ENCODE measurements at regions not wholly inside any gene's neighbourhood (a gene's known extent, or its start where the extent isn't known, plus 50 kb on each side); places are given as distances from the start of the nearest gene placed in this dataset.
"Not testable (repeated sequence)": the region's sequence is repeated elsewhere in the genome, so short reads cannot be mapped to it uniquely, and the experiment has no call there.

- no peak for ATAC-seq
- Mint-ChIP-seq H3K9me3 (peaks cover 3% of the 10 kb centered on the region), H3K4me3 (no peak overlapping the region), H3K36me3 (no peaks in the 10 kb centered on the region), H3K4me1 (ENCODE audit: low read depth in 2 of 2) (no peaks in the 10 kb centered on the region), H3K27me3 (no peaks in the 10 kb centered on the region), H3K27ac (no peak overlapping the region)
- DNase-seq (ENCODE audit: low spot score) = no peak
Observed at GRCh38 chr18:66226782-66227181, 377.1 kb downstream of the CDH19 start.

GRCh38 chr18:66223317-66223716 is 380.6 kb downstream of the CDH19 start:
- H3K27me3 Mint-ChIP-seq; H3K27ac Mint-ChIP-seq; DNase-seq (ENCODE audit: low spot score); H3K4me3 Mint-ChIP-seq; H3K36me3 Mint-ChIP-seq; ATAC-seq; H3K4me1 Mint-ChIP-seq (ENCODE audit: low read depth in 2 of 2): not testable (repeated sequence)
- peaks cover 12% of the 10 kb centered on the region for H3K9me3 Mint-ChIP-seq

GRCh38 chr18:66222174-66222573 is 381.7 kb downstream of the CDH19 start:
- Mint-ChIP-seq H3K27me3 (no peaks in the 10 kb centered on the region), H3K9me3 (peaks cover 12% of the 10 kb centered on the region)

DNA sequence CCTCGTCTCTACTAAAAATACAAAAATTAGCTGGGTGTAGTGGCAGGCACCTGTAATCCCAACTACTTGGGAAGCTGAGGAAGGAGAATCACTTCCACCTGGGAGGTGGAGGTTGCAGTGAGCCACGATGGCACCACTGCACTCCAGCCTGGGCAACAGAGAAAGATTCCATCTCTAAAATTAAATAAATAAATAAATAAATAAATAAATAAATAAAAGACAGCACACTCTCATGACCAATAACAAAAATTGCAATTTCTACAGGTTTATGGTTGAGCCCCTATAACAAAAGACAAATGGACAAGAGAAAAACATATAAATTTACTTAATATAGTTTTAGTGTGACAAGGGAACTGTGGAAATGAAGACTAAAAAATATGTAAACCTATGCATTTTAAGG is 384.1 kb downstream of the CDH19 start:
- no peaks in the 10 kb centered on the region for H3K4me1 Mint-ChIP-seq (ENCODE audit: low read depth in 2 of 2)
- no peak overlapping the region for H3K27ac Mint-ChIP-seq
- no peaks in the 10 kb centered on the region for H3K27me3 Mint-ChIP-seq
- H3K9me3 Mint-ChIP-seq = peaks cover 16% of the 10 kb centered on the region
- H3K4me3 Mint-ChIP-seq = no peak overlapping the region
- ATAC-seq (no peak), DNase-seq (ENCODE audit: low spot score) (no peak)
- no peaks in the 10 kb centered on the region for H3K36me3 Mint-ChIP-seq

More at GRCh38 chr18:66222174-66222573, 381.7 kb downstream of the CDH19 start:
- Mint-ChIP-seq H3K4me3 (no peak overlapping the region), H3K4me1 (ENCODE audit: low read depth in 2 of 2) (no peaks in the 10 kb centered on the region), H3K36me3 (no peaks in the 10 kb centered on the region), H3K27ac (no peak overlapping the region)
- ATAC-seq = no peak
- DNase-seq (ENCODE audit: low spot score) = no peak

DNA sequence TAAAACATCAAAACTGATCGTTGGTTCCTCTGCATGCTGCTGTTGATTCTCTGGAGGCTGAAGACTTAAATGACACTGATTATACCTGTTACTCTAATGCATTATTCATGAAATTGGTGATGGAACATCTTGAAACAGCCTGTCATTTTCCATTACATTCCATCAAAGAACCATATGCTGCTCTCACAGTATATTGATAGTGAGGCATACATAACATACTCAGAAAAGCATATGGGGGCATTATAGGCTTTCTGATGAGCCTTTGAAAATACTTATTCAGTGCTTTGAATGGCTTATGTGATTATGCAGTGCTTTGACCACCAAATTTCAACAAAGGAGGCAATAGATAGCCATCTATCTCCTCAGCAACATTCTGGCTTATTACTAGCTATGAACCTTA is 392.1 kb downstream of the CDH19 start:
- H3K9me3 Mint-ChIP-seq = peaks cover 9% of the 10 kb centered on the region

GRCh38 chr18:66210875-66211274 is 393.0 kb downstream of the CDH19 start:
- H3K9me3 Mint-ChIP-seq = peaks cover 9% of the 10 kb centered on the region
- H3K27me3 Mint-ChIP-seq = no peaks in the 10 kb centered on the region
- DNase-seq (ENCODE audit: low spot score) = no peak
- no peaks in the 10 kb centered on the region for H3K36me3 Mint-ChIP-seq
- no peak for ATAC-seq
- H3K4me1 Mint-ChIP-seq (ENCODE audit: low read depth in 2 of 2) = no peaks in the 10 kb centered on the region
- no peak overlapping the region for H3K4me3 Mint-ChIP-seq
- H3K27ac Mint-ChIP-seq = no peak overlapping the region

More for the DNA sequence above, 392.1 kb downstream of the CDH19 start:
- Mint-ChIP-seq H3K27me3 (no peaks in the 10 kb centered on the region), H3K4me1 (ENCODE audit: low read depth in 2 of 2) (no peaks in the 10 kb centered on the region), H3K36me3 (no peaks in the 10 kb centered on the region), H3K4me3 (no peak overlapping the region), H3K27ac (no peak overlapping the region)
- ATAC-seq = no peak
- DNase-seq (ENCODE audit: low spot score) = no peak

GRCh38 chr18:66209656-66210055 is 394.2 kb downstream of the CDH19 start:
- Mint-ChIP-seq H3K4me1 (ENCODE audit: low read depth in 2 of 2) (no peaks in the 10 kb centered on the region), H3K4me3 (no peak overlapping the region)

DNA sequence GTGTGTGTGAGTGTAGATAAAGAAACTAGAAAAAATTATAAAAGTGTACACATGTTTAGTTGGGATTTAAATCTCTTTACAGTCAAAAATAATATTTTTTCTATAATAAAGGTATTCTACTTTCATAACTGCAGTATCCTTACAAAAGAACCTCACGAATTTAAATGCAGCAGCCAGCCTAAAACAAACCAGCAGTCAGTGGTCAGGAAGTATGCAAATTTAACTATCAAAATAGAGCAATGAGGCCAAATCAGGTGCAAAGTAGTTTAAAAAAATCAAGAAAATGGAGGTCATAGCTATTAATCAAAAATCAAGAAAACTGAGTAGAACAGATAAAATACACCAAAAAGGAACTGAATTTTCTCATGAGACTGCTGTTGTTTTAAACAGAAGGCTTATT is 407.1 kb downstream of the CDH19 start:
- Mint-ChIP-seq H3K9me3 (peaks cover 10% of the 10 kb centered on the region), H3K27ac (no peak overlapping the region), H3K4me1 (ENCODE audit: low read depth in 2 of 2) (no peaks in the 10 kb centered on the region), H3K4me3 (no peak overlapping the region), H3K27me3 (no peaks in the 10 kb centered on the region), H3K36me3 (peaks cover 5% of the 10 kb centered on the region)
- DNase-seq (ENCODE audit: low spot score) (no peak), ATAC-seq (no peak)

More at GRCh38 chr18:66209656-66210055, 394.2 kb downstream of the CDH19 start:
- H3K9me3 Mint-ChIP-seq = peaks cover 3% of the 10 kb centered on the region
- H3K27ac Mint-ChIP-seq = no peak overlapping the region
- no peaks in the 10 kb centered on the region for H3K27me3 Mint-ChIP-seq
- ATAC-seq = no peak
- DNase-seq (ENCODE audit: low spot score) = no peak
- no peaks in the 10 kb centered on the region for H3K36me3 Mint-ChIP-seq

DNA sequence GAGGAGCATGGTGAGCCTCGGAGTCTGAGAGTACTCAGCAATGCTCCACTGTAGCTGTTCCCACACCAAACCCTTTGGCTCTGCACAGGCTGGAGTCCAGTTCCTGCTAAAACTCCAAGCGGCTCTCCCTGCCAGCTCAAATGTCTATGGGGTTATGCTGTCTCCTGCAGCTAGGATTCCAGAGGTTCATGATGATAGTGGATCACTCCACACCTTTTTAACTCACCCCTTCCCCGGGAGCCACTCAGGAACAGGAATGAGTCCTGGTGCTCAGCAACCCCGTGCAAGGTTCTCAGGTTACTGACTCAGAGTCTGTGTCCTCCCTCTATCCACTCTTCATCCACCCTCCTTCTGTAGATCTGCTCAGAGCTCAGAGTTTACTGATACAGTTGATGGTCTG is 410.0 kb downstream of the CDH19 start:
- H3K27ac Mint-ChIP-seq = no peak overlapping the region

GRCh38 chr18:66193394-66193793 is 410.5 kb downstream of the CDH19 start:
- no peaks in the 10 kb centered on the region for H3K4me1 Mint-ChIP-seq (ENCODE audit: low read depth in 2 of 2)
- H3K27me3 Mint-ChIP-seq = no peaks in the 10 kb centered on the region
- H3K36me3 Mint-ChIP-seq = peaks cover 11% of the 10 kb centered on the region
- DNase-seq (ENCODE audit: low spot score) (no peak), ATAC-seq (no peak)
- H3K9me3 Mint-ChIP-seq = peaks cover 18% of the 10 kb centered on the region
- H3K4me3 Mint-ChIP-seq = no peak overlapping the region
- H3K27ac Mint-ChIP-seq = no peak overlapping the region

More for the DNA sequence above, 410.0 kb downstream of the CDH19 start:
- Mint-ChIP-seq H3K4me1 (ENCODE audit: low read depth in 2 of 2) (no peaks in the 10 kb centered on the region), H3K4me3 (no peak overlapping the region), H3K27me3 (no peaks in the 10 kb centered on the region), H3K9me3 (peaks cover 13% of the 10 kb centered on the region), H3K36me3 (peaks cover 5% of the 10 kb centered on the region)
- ATAC-seq (no peak), DNase-seq (ENCODE audit: low spot score) (no peak)

- ATAC-seq = no peak
- H3K27ac Mint-ChIP-seq = no peak overlapping the region
- no peak overlapping the region for H3K4me3 Mint-ChIP-seq
- no peak for DNase-seq (ENCODE audit: low spot score)
- H3K36me3 Mint-ChIP-seq = peaks cover 4% of the 10 kb centered on the region
- H3K27me3 Mint-ChIP-seq = no peaks in the 10 kb centered on the region
- H3K9me3 Mint-ChIP-seq = peaks cover 6% of the 10 kb centered on the region
- H3K4me1 Mint-ChIP-seq (ENCODE audit: low read depth in 2 of 2) = no peaks in the 10 kb centered on the region
Observed at GRCh38 chr18:66168685-66169235, 417.9 kb downstream of the CDH7 start.

DNA sequence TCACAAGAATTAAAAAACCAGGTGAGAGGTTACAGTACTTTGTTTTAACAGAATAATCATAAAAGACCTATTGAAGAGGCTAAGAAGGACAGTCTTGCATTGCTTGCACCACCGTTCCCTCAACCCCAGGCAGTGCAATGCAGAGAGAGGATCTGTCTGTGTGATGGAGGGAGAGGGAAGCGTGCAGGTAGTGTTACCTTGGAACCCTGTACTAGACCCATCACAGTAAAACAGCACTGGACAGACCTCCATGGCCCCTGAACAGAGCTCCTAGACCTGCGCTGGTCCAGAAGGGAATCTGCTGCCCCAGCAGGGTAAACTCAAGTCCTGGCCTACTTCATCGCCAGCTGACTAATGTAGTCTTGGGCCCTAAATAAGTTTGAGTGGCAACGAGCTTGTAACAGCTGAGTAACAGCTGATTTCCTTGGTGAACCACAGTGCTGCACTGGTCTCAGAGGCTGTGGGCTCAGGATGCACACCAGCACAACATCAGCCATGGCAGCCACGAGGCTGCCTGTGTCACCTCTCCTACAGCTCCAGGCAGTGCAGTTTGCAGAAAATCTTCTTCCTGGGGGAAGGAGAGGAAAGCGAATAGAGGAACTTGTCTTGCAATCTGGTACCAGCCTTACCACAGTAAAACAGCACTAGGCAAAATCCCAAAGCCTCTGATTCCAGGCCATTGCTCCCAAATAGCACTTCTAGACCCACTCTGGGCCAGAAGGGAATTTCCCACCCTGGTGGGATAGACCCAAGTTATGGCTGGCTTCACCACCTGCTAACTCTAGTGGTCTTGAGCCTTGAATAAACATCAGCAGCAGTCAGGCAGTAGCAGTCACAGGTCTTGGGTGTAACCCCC is 417.2 kb downstream of the CDH7 start:
- Mint-ChIP-seq H3K4me3 (no peak overlapping the region), H3K36me3 (peaks cover 4% of the 10 kb centered on the region), H3K4me1 (ENCODE audit: low read depth in 2 of 2) (no peaks in the 10 kb centered on the region), H3K27me3 (no peaks in the 10 kb centered on the region), H3K9me3 (peaks cover 4% of the 10 kb centered on the region), H3K27ac (no peak overlapping the region)
- ATAC-seq = peak in 1 of 2 donors; percentile 43
- DNase-seq (ENCODE audit: low spot score) = no peak

- ATAC-seq (no peak), DNase-seq (ENCODE audit: low spot score) (no peak)
- H3K27ac Mint-ChIP-seq = no peak overlapping the region
- no peaks in the 10 kb centered on the region for H3K4me1 Mint-ChIP-seq (ENCODE audit: low read depth in 2 of 2)
- H3K27me3 Mint-ChIP-seq = no peaks in the 10 kb centered on the region
- peaks cover 9% of the 10 kb centered on the region for H3K9me3 Mint-ChIP-seq
- no peak overlapping the region for H3K4me3 Mint-ChIP-seq
- no peaks in the 10 kb centered on the region for H3K36me3 Mint-ChIP-seq
Observed at GRCh38 chr18:66160007-66160406, 409.2 kb downstream of the CDH7 start.

GRCh38 chr18:66159451-66159850 is 408.6 kb downstream of the CDH7 start:
- Mint-ChIP-seq H3K4me1 (ENCODE audit: low read depth in 2 of 2) (no peaks in the 10 kb centered on the region), H3K9me3 (peaks cover 9% of the 10 kb centered on the region), H3K27me3 (no peaks in the 10 kb centered on the region), H3K27ac (no peak overlapping the region), H3K4me3 (no peak overlapping the region), H3K36me3 (no peaks in the 10 kb centered on the region)
- DNase-seq (ENCODE audit: low spot score) (no peak), ATAC-seq (no peak)

All from natural killer cell treated with Interleukin-12 subunit alpha and Interleukin-12 subunit beta and Interleukin-15 and Interleukin-18, amount 100 ng/mL, for 72 hours (primary cell).